ENCODE measurements at regions not wholly inside any gene's neighbourhood (a gene's known extent, or its start where the extent isn't known, plus 50 kb on each side); places are given as distances from the start of the nearest gene placed in this dataset.
"Not testable (repeated sequence)": the region's sequence is repeated elsewhere in the genome, so short reads cannot be mapped to it uniquely, and the experiment has no call there.

- H3K9me3 ChIP-seq (ENCODE audit: control insufficient read depth, low read length): no peaks in the 10 kb centered on the region
- no peak overlapping the region for H3K9ac ChIP-seq (ENCODE audit: low read length)
- no peaks in the 10 kb centered on the region for H3K4me1 ChIP-seq (ENCODE audit: control insufficient read depth, insufficient read depth, low read length)
- no peak for DNase-seq (ENCODE audit: low read depth)
- no peaks in the 10 kb centered on the region for H3K27me3 ChIP-seq (replicated peaks; ENCODE audit: control insufficient read depth, insufficient read depth, low read length)
- no peaks in the 10 kb centered on the region for H3K36me3 ChIP-seq (ENCODE audit: control insufficient read depth, insufficient read depth, low read length, severe bottlenecking)
- H3K4me3 ChIP-seq (ENCODE audit: low read length): no peak overlapping the region
These were observed 235.6 kb upstream of the RPS23 start for GRCh38 chr5:82513738-82514137.

- Histone ChIP-seq H3K9me3 (ENCODE audit: control insufficient read depth, low read length) (no peaks in the 10 kb centered on the region), H3K27me3 (replicated peaks; ENCODE audit: control insufficient read depth, insufficient read depth, low read length) (no peaks in the 10 kb centered on the region), H3K36me3 (ENCODE audit: control insufficient read depth, insufficient read depth, low read length, severe bottlenecking) (no peaks in the 10 kb centered on the region), H3K4me3 (ENCODE audit: low read length) (no peak overlapping the region), H3K4me1 (ENCODE audit: control insufficient read depth, insufficient read depth, low read length) (no peaks in the 10 kb centered on the region), H3K9ac (ENCODE audit: low read length) (no peak overlapping the region)
- no peak for DNase-seq (ENCODE audit: low read depth)
These were observed 233.9 kb upstream of the RPS23 start for GRCh38 chr5:82512025-82512424.

GRCh38 chr5:82511134-82511533 lies 233.0 kb upstream of the RPS23 start:
- no peak for DNase-seq (ENCODE audit: low read depth)

GRCh38 chr5:82509762-82510161 lies 231.6 kb upstream of the RPS23 start:
- Histone ChIP-seq H3K27me3 (replicated peaks; ENCODE audit: control insufficient read depth, insufficient read depth, low read length) (no peaks in the 10 kb centered on the region), H3K4me3 (ENCODE audit: low read length) (no peak overlapping the region), H3K9ac (ENCODE audit: low read length) (no peak overlapping the region), H3K9me3 (ENCODE audit: control insufficient read depth, low read length) (no peaks in the 10 kb centered on the region), H3K4me1 (ENCODE audit: control insufficient read depth, insufficient read depth, low read length) (no peaks in the 10 kb centered on the region), H3K36me3 (ENCODE audit: control insufficient read depth, insufficient read depth, low read length, severe bottlenecking) (no peaks in the 10 kb centered on the region)
- DNase-seq (ENCODE audit: low read depth): no peak

More at GRCh38 chr5:82511134-82511533, 233.0 kb upstream of the RPS23 start:
- Histone ChIP-seq H3K36me3 (ENCODE audit: control insufficient read depth, insufficient read depth, low read length, severe bottlenecking) (no peaks in the 10 kb centered on the region), H3K27me3 (replicated peaks; ENCODE audit: control insufficient read depth, insufficient read depth, low read length) (no peaks in the 10 kb centered on the region), H3K9ac (ENCODE audit: low read length) (no peak overlapping the region), H3K4me1 (ENCODE audit: control insufficient read depth, insufficient read depth, low read length) (no peaks in the 10 kb centered on the region), H3K9me3 (ENCODE audit: control insufficient read depth, low read length) (no peaks in the 10 kb centered on the region), H3K4me3 (ENCODE audit: low read length) (no peak overlapping the region)

- not testable (repeated sequence) for H3K4me3 ChIP-seq (ENCODE audit: low read length); H3K4me1 ChIP-seq (ENCODE audit: control insufficient read depth, insufficient read depth, low read length); H3K9me3 ChIP-seq (ENCODE audit: control insufficient read depth, low read length); H3K27me3 ChIP-seq (replicated peaks; ENCODE audit: control insufficient read depth, insufficient read depth, low read length); H3K36me3 ChIP-seq (ENCODE audit: control insufficient read depth, insufficient read depth, low read length, severe bottlenecking); H3K9ac ChIP-seq (ENCODE audit: low read length); DNase-seq (ENCODE audit: low read depth)
These were observed 228.2 kb upstream of the RPS23 start for GRCh38 chr5:82506390-82506789.

GRCh38 chr5:82499725-82500244 lies 221.6 kb upstream of the RPS23 start:
- DNase-seq (ENCODE audit: low read depth): no peak
- H3K27me3 ChIP-seq (replicated peaks; ENCODE audit: control insufficient read depth, insufficient read depth, low read length): no peaks in the 10 kb centered on the region
- peaks cover 6% of the 10 kb centered on the region for H3K9me3 ChIP-seq (ENCODE audit: control insufficient read depth, low read length)
- no peak overlapping the region for H3K9ac ChIP-seq (ENCODE audit: low read length)
- H3K4me3 ChIP-seq (ENCODE audit: low read length): no peak overlapping the region
- no peaks in the 10 kb centered on the region for H3K36me3 ChIP-seq (ENCODE audit: control insufficient read depth, insufficient read depth, low read length, severe bottlenecking)
- H3K4me1 ChIP-seq (ENCODE audit: control insufficient read depth, insufficient read depth, low read length): no peaks in the 10 kb centered on the region

GRCh38 chr5:82497242-82497641 lies 219.1 kb upstream of the RPS23 start:
- Histone ChIP-seq H3K4me3 (ENCODE audit: low read length) (no peak overlapping the region), H3K9me3 (ENCODE audit: control insufficient read depth, low read length) (peaks cover 6% of the 10 kb centered on the region), H3K27me3 (replicated peaks; ENCODE audit: control insufficient read depth, insufficient read depth, low read length) (no peaks in the 10 kb centered on the region), H3K4me1 (ENCODE audit: control insufficient read depth, insufficient read depth, low read length) (no peaks in the 10 kb centered on the region), H3K36me3 (ENCODE audit: control insufficient read depth, insufficient read depth, low read length, severe bottlenecking) (no peaks in the 10 kb centered on the region), H3K9ac (ENCODE audit: low read length) (no peak overlapping the region)
- no peak for DNase-seq (ENCODE audit: low read depth)

GRCh38 chr5:82494942-82495341 lies 216.8 kb upstream of the RPS23 start:
- peaks cover 11% of the 10 kb centered on the region for H3K4me1 ChIP-seq (ENCODE audit: control insufficient read depth, insufficient read depth, low read length)
- no peak overlapping the region for H3K9ac ChIP-seq (ENCODE audit: low read length)
- no peaks in the 10 kb centered on the region for H3K36me3 ChIP-seq (ENCODE audit: control insufficient read depth, insufficient read depth, low read length, severe bottlenecking)
- H3K4me3 ChIP-seq (ENCODE audit: low read length): no peak overlapping the region
- no peaks in the 10 kb centered on the region for H3K27me3 ChIP-seq (replicated peaks; ENCODE audit: control insufficient read depth, insufficient read depth, low read length)
- no peak for DNase-seq (ENCODE audit: low read depth)
- H3K9me3 ChIP-seq (ENCODE audit: control insufficient read depth, low read length): peaks cover 6% of the 10 kb centered on the region

GRCh38 chr5:82493221-82493620 lies 215.1 kb upstream of the RPS23 start:
- DNase-seq (ENCODE audit: low read depth): no peak
- Histone ChIP-seq H3K4me3 (ENCODE audit: low read length) (no peak overlapping the region), H3K27me3 (replicated peaks; ENCODE audit: control insufficient read depth, insufficient read depth, low read length) (no peaks in the 10 kb centered on the region), H3K36me3 (ENCODE audit: control insufficient read depth, insufficient read depth, low read length, severe bottlenecking) (no peaks in the 10 kb centered on the region), H3K9me3 (ENCODE audit: control insufficient read depth, low read length) (peaks cover 6% of the 10 kb centered on the region), H3K9ac (ENCODE audit: low read length) (no peak overlapping the region), H3K4me1 (ENCODE audit: control insufficient read depth, insufficient read depth, low read length) (peaks cover 11% of the 10 kb centered on the region)

GRCh38 chr5:82491397-82491796 lies 213.2 kb upstream of the RPS23 start:
- peaks cover 11% of the 10 kb centered on the region for H3K4me1 ChIP-seq (ENCODE audit: control insufficient read depth, insufficient read depth, low read length)
- no peak for DNase-seq (ENCODE audit: low read depth)

GRCh38 chr5:82489683-82490082 lies 211.5 kb upstream of the RPS23 start:
- H3K4me3 ChIP-seq (ENCODE audit: low read length): no peak overlapping the region
- H3K9ac ChIP-seq (ENCODE audit: low read length): no peak overlapping the region
- no peaks in the 10 kb centered on the region for H3K9me3 ChIP-seq (ENCODE audit: control insufficient read depth, low read length)
- H3K27me3 ChIP-seq (replicated peaks; ENCODE audit: control insufficient read depth, insufficient read depth, low read length): no peaks in the 10 kb centered on the region
- H3K4me1 ChIP-seq (ENCODE audit: control insufficient read depth, insufficient read depth, low read length): peaks cover 11% of the 10 kb centered on the region
- H3K36me3 ChIP-seq (ENCODE audit: control insufficient read depth, insufficient read depth, low read length, severe bottlenecking): no peaks in the 10 kb centered on the region
- no peak for DNase-seq (ENCODE audit: low read depth)

More at GRCh38 chr5:82491397-82491796, 213.2 kb upstream of the RPS23 start:
- no peak overlapping the region for H3K4me3 ChIP-seq (ENCODE audit: low read length)
- H3K27me3 ChIP-seq (replicated peaks; ENCODE audit: control insufficient read depth, insufficient read depth, low read length): no peaks in the 10 kb centered on the region
- H3K36me3 ChIP-seq (ENCODE audit: control insufficient read depth, insufficient read depth, low read length, severe bottlenecking): no peaks in the 10 kb centered on the region
- H3K9me3 ChIP-seq (ENCODE audit: control insufficient read depth, low read length): no peaks in the 10 kb centered on the region
- H3K9ac ChIP-seq (ENCODE audit: low read length): no peak overlapping the region

GRCh38 chr5:82487131-82487530 lies 209.0 kb upstream of the RPS23 start:
- H3K27me3 ChIP-seq (replicated peaks; ENCODE audit: control insufficient read depth, insufficient read depth, low read length): no peaks in the 10 kb centered on the region
- no peak for DNase-seq (ENCODE audit: low read depth)
- H3K9me3 ChIP-seq (ENCODE audit: control insufficient read depth, low read length): no peaks in the 10 kb centered on the region
- H3K9ac ChIP-seq (ENCODE audit: low read length): no peak overlapping the region
- H3K4me1 ChIP-seq (ENCODE audit: control insufficient read depth, insufficient read depth, low read length): peaks cover 11% of the 10 kb centered on the region
- no peaks in the 10 kb centered on the region for H3K36me3 ChIP-seq (ENCODE audit: control insufficient read depth, insufficient read depth, low read length, severe bottlenecking)
- no peak overlapping the region for H3K4me3 ChIP-seq (ENCODE audit: low read length)
